Panc1 (cell line): ENCODE measurements at regions not wholly inside any gene's neighbourhood (a gene's known extent, or its start where the extent isn't known, plus 50 kb on each side); places are given as distances from the start of the nearest gene placed in this dataset.

Experiments
- CTCF ChIP-seq: fragments of 450-650 bp; IDR thresholded peaks from 2 replicates; pipeline ENCODE4 v1.5.1; 2017; ENCODE audit warnings: mild to moderate bottlenecking
- POLR2AphosphoS5 ChIP-seq: IDR thresholded peaks from 2 replicates; pipeline ENCODE4 v1.6.1; 2012; ENCODE audit warnings: mild to moderate bottlenecking, low read depth, low read length, moderate library complexity
- REST ChIP-seq, 2 experiments: IDR thresholded peaks; 2 replicates each; pipeline ENCODE4 v1.6.1; 2011 to 2012; ENCODE audit warnings: low read depth in 2 of 2, control low read depth in 1 of 2, low read length in 1 of 2, mild to moderate bottlenecking in 1 of 2, moderate library complexity in 1 of 2; ENCODE audit not compliant: insufficient read depth in 1 of 2
- SIN3A ChIP-seq: IDR thresholded peaks from 2 replicates; pipeline ENCODE4 v1.6.1; 2012; ENCODE audit warnings: low read depth, mild to moderate bottlenecking, low read length, moderate library complexity, borderline replicate concordance; ENCODE audit not compliant: insufficient read depth
- TCF7L2 ChIP-seq: IDR thresholded peaks from 2 replicates; pipeline ENCODE4 v1.6.1; 2011; ENCODE audit warnings: mild to moderate bottlenecking, low read depth, low read length, inconsistent platforms

DNA sequence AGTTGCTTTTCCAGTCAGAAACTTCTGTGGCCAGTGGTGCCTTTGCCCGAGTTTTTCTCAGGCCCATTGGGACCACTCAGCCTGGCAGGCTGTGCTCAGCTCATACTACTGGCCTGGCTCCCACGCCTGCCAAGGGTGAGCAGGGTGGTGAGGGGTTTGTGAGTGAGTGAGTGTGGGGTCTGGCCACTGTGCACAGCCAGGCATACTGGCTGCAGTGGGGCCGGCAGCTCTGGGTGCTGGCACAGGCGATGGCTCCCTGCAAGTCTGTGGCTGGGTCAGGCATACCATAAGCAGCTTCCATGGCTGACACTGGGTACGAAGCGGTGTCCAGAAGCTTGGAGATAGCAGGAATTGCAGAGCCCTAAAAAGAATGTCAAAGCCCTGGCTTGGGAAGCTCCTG is 161.0 kb downstream of the SLITRK6 start:
- TF ChIP-seq POLR2AphosphoS5 (no peak), CTCF (no peak), REST (IDR thresholded peaks at IDR 0.05; ENCODE audit: insufficient read depth in 1 of 2, low read depth in 2 of 2, low read length in 1 of 2) (no peak), SIN3A (no peak), TCF7L2 (no peak)
